HG03025 (cell line): ENCODE measurements at regions not wholly inside any gene's neighbourhood (a gene's known extent, or its start where the extent isn't known, plus 50 kb on each side); places are given as distances from the start of the nearest gene placed in this dataset.

Source experiments
- ATAC-seq: cut with Tn5 transposase; IDR thresholded peaks from one replicate; pipeline ENCODE4 v1.9.1; 2021; ENCODE audit warnings: mild to moderate bottlenecking, moderate library complexity; ENCODE audit not compliant: unreplicated experiment, low FRiP score

- no peak for ATAC-seq
Measured at GRCh38 chr1:98221923-98222322, 301.1 kb upstream of the DPYD start.

- no peak for ATAC-seq
Measured at GRCh38 chr1:98217601-98218000, 296.8 kb upstream of the DPYD start.

- ATAC-seq, result no peak
Measured at GRCh38 chr1:98216304-98216703, 295.5 kb upstream of the DPYD start.

GRCh38 chr1:98211271-98211845, 290.5 kb upstream of the DPYD start:
- ATAC-seq, result no peak

GRCh38 chr1:98210563-98210962, 289.7 kb upstream of the DPYD start:
- no peak for ATAC-seq

- no peak for ATAC-seq
Measured at GRCh38 chr1:98210064-98210463, 289.2 kb upstream of the DPYD start.

- ATAC-seq, result no peak
Measured at GRCh38 chr1:98205291-98206017, 284.6 kb upstream of the DPYD start.

GRCh38 chr1:98203466-98203865, 282.6 kb upstream of the DPYD start:
- ATAC-seq, result no peak

GRCh38 chr1:98201666-98202081, 280.8 kb upstream of the DPYD start:
- no peak for ATAC-seq

- ATAC-seq, result no peak
Measured at GRCh38 chr1:98197356-98197755, 276.5 kb upstream of the DPYD start.

GRCh38 chr1:98196012-98196411, 275.2 kb upstream of the DPYD start:
- ATAC-seq, result no peak

- ATAC-seq, result no peak
Measured at GRCh38 chr1:98188774-98189173, 267.9 kb upstream of the DPYD start.

GRCh38 chr1:98184856-98185255, 264.0 kb upstream of the DPYD start:
- ATAC-seq, result no peak

GRCh38 chr1:98181036-98181764, 260.4 kb upstream of the DPYD start:
- ATAC-seq, result no peak

- ATAC-seq, result no peak
Measured at GRCh38 chr1:98179151-98179773, 258.4 kb upstream of the DPYD start.

GRCh38 chr1:98177751-98178150, 256.9 kb upstream of the DPYD start:
- no peak for ATAC-seq

GRCh38 chr1:98176936-98177335, 256.1 kb upstream of the DPYD start:
- ATAC-seq, result no peak

- ATAC-seq, result no peak
Measured at GRCh38 chr1:98176414-98176813, 255.6 kb upstream of the DPYD start.

GRCh38 chr1:98172578-98172977, 251.7 kb upstream of the DPYD start:
- ATAC-seq, result no peak

GRCh38 chr1:98172022-98172421, 251.2 kb upstream of the DPYD start:
- ATAC-seq, result no peak

GRCh38 chr1:98164509-98164908, 243.7 kb upstream of the DPYD start:
- no peak for ATAC-seq
